ENCODE measurements at regions not wholly inside any gene's neighbourhood (a gene's known extent, or its start where the extent isn't known, plus 50 kb on each side); places are given as distances from the start of the nearest gene placed in this dataset.

DNA sequence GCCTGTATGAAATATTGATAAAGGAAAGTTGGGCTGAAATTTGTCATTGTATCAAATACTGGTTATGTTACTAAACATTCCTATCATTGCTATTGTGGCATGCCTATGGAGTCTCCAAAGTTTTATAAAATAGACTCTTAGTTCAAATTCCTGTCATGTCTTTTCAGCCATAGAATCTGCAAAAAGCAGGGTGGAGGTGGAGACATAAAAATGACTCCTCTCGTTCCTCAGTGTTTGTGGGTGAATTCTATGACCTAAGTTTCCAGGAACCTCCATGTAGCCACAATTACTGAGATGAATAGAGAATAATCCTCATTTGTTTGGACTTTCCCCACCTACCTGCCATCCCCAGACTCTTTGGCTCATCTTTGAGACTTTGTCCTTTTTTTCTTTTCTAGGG, 326.3 kb upstream of the ETAA1 start:
- Histone ChIP-seq H3K27ac (no peak overlapping the region), H3K4me3 (no peak overlapping the region), H3K4me1 (no peaks in the 10 kb centered on the region), H3K36me3 (no peaks in the 10 kb centered on the region), H3K27me3 (peaks cover 0 to 10% (median 0%) of the 10 kb centered on the region in 7 donors), H3K9me3 (peaks cover 0 to 2% (median 0%) of the 10 kb centered on the region in 11 donors)
- 58 to 65% methylated on average over 1 of the region's 1 CpG for WGBS, 2 donors
- DNase-seq (no peak), ATAC-seq (no peak)
- TF ChIP-seq, protein P1, sequence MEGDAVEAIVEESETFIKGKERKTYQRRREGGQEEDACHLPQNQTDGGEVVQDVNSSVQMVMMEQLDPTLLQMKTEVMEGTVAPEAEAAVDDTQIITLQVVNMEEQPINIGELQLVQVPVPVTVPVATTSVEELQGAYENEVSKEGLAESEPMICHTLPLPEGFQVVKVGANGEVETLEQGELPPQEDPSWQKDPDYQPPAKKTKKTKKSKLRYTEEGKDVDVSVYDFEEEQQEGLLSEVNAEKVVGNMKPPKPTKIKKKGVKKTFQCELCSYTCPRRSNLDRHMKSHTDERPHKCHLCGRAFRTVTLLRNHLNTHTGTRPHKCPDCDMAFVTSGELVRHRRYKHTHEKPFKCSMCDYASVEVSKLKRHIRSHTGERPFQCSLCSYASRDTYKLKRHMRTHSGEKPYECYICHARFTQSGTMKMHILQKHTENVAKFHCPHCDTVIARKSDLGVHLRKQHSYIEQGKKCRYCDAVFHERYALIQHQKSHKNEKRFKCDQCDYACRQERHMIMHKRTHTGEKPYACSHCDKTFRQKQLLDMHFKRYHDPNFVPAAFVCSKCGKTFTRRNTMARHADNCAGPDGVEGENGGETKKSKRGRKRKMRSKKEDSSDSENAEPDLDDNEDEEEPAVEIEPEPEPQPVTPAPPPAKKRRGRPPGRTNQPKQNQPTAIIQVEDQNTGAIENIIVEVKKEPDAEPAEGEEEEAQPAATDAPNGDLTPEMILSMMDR (IDR thresholded peaks at IDR 0.05), result no peak
- intact Hi-C loops (cut with DNase I), result no loop called here

DNA sequence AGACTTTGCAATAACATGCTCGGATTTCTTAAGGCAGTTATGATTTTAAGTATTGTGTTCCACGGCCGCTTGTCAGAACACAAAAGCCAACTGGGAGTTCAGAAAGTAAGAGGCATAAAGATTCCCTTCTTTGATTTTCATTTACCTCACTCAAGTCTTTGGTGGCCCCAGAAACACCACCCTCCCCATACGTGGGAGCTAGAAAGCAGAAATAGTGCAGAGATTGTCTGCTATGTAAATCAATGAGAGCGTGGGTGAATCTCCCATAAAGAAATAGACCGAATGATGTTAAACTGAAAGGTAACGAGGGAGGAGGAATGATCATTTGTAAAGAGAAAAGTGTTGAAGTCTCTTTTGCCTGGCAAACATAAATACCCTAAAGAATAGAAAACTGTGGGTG, 322.1 kb upstream of the ETAA1 start:
- intact Hi-C loops (cut with DNase I), result no loop called here
- no peaks in the 10 kb centered on the region for H3K4me1 ChIP-seq
- no peaks in the 10 kb centered on the region for H3K36me3 ChIP-seq
- peaks cover 0 to 7% (median 0%) of the 10 kb centered on the region in 11 donors for H3K9me3 ChIP-seq
- no peaks in the 10 kb centered on the region for H3K27me3 ChIP-seq
- 85 to 86% methylated on average over 7 of the region's 7 CpGs for WGBS, 2 donors
- ATAC-seq, result no peak
- no peak overlapping the region for H3K4me3 ChIP-seq
- DNase-seq, result no peak
- H3K27ac ChIP-seq, result no peak overlapping the region
- TF ChIP-seq, protein P1 (IDR thresholded peaks at IDR 0.05), result no peak

DNA sequence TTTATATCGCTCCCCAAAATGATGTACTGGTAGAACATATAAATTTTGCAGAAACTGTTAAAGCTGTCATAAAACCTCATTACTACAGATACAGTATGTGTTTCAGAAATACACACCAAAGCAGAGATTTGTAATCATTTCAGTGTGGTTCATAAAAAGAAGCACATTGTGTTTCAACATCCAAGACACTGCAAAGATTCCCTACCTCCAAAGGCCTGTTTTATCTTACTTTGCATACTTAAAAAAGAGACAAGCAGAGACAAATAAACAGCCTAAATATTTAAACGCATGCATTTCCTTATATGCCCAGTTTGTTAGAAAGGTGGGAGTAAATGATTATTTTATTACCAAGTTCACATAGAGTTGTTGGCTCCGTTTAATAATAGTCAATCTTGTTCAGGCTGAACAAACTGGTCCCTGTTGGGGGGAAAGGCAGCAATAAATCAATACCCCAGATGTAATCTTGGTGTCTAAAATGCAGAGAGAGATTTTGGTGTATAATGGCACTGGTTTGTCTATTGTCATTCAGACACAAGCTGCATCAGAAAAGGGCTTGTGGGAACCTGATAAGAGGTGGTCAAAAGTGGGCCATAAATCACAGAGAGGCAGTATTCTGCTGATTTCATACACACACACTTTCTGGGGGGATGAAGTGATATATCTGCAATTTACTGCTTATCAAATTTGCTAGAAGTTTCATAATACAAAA, 321.4 kb upstream of the ETAA1 start:
- Histone ChIP-seq H3K36me3 (no peaks in the 10 kb centered on the region), H3K27ac (no peak overlapping the region), H3K27me3 (no peaks in the 10 kb centered on the region), H3K9me3 (peaks cover 0 to 13% (median 0%) of the 10 kb centered on the region in 11 donors), H3K4me1 (no peaks in the 10 kb centered on the region), H3K4me3 (no peak overlapping the region)
- DNase-seq, result no peak
- TF ChIP-seq, protein P1 (IDR thresholded peaks at IDR 0.05), result no peak
- intact Hi-C loops (cut with DNase I), result no loop called here
- WGBS, 2 donors, result 89 to 94% methylated on average over 3 of the region's 3 CpGs
- no peak for ATAC-seq

DNA sequence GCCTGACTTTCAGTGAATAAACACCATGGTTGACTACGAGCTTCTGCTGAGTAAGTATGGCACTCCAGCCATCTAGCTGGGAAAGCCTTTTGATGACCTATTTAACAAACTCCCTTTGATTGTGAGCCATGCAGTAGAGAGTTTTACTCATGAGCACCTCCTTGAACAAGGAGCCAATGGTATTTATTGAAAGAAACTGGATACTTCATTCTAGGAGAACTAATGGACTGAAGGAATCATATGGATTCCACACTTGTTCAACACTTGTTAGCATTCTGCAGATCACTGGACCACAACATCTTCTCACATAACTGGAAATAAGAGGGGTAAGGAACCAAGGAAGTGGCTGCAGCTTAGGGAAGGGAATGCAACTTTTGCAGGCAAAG, 320.9 kb upstream of the ETAA1 start:
- ATAC-seq, result no peak

More for the DNA sequence above, 320.9 kb upstream of the ETAA1 start:
- Histone ChIP-seq H3K9me3 (peaks cover 0 to 15% (median 0%) of the 10 kb centered on the region in 11 donors), H3K36me3 (no peaks in the 10 kb centered on the region), H3K4me3 (no peak overlapping the region), H3K27me3 (no peaks in the 10 kb centered on the region), H3K27ac (no peak overlapping the region), H3K4me1 (no peaks in the 10 kb centered on the region)
- DNase-seq, result no peak
- TF ChIP-seq, protein P1 (IDR thresholded peaks at IDR 0.05), result no peak
- intact Hi-C loops (cut with DNase I), result no loop called here
- 81 to 86% methylated on average over 1 of the region's 1 CpG for WGBS, 2 donors
